ENCODE measurements at regions not wholly inside any gene's neighbourhood (a gene's known extent, or its start where the extent isn't known, plus 50 kb on each side); places are given as distances from the start of the nearest gene placed in this dataset.

DNA sequence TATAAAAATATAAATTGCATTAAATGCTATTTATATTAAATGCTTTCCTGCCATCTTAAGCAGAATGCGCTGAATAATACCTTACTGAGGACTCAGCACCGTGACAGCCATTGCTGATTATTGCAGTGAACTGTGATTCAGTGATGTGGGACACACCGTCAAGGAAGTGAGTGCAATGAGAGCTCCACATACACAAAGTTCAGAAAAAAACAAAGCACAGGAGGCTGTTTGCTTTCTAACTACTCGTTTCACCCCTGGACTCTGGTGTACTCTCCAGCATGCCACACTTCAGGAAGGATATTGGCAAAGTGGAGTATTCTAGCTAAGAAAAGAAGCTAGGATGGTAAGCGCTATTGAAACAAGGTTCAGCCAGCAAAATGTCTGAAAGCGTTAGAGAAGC, 57.4 kb upstream of the CXADR start:
- no peaks in the 10 kb centered on the region for H3K36me3 ChIP-seq (ENCODE audit: insufficient read depth, low read length, poor library complexity, severe bottlenecking)
- no peak overlapping the region for H3K27ac ChIP-seq (ENCODE audit: low read depth, low read length, poor library complexity, severe bottlenecking)
- H3K4me3 ChIP-seq (ENCODE audit: low read depth, low read length, poor library complexity, severe bottlenecking): no peak overlapping the region
- no TSS peak for BruUV-seq (replicated peaks)
- H3K4me1 ChIP-seq (ENCODE audit: insufficient read depth, low read length, poor library complexity, severe bottlenecking): no peaks in the 10 kb centered on the region
- no peak for TF ChIP-seq EZH2 (IDR thresholded peaks at IDR 0.05; ENCODE audit: borderline replicate concordance, low read depth, low read length, poor library complexity, severe bottlenecking)
- TF ChIP-seq, protein P1, sequence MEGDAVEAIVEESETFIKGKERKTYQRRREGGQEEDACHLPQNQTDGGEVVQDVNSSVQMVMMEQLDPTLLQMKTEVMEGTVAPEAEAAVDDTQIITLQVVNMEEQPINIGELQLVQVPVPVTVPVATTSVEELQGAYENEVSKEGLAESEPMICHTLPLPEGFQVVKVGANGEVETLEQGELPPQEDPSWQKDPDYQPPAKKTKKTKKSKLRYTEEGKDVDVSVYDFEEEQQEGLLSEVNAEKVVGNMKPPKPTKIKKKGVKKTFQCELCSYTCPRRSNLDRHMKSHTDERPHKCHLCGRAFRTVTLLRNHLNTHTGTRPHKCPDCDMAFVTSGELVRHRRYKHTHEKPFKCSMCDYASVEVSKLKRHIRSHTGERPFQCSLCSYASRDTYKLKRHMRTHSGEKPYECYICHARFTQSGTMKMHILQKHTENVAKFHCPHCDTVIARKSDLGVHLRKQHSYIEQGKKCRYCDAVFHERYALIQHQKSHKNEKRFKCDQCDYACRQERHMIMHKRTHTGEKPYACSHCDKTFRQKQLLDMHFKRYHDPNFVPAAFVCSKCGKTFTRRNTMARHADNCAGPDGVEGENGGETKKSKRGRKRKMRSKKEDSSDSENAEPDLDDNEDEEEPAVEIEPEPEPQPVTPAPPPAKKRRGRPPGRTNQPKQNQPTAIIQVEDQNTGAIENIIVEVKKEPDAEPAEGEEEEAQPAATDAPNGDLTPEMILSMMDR (conservative IDR thresholded peaks at IDR 0.05; ENCODE audit: low read depth, low read length): no peak
- H3K27me3 ChIP-seq (replicated peaks; ENCODE audit: insufficient read depth, low read depth, low read length, poor library complexity): no peaks in the 10 kb centered on the region
- intact Hi-C loops (cut with micrococcal nuclease; ENCODE audit: unreplicated experiment): loop anchor here (2.0 kb wide), 1 partner anchor 57 kb away; the partner anchor contains the start of gene CXADR
- ChIA-PET CTCF (no interaction called here), POLR2A (ENCODE audit: low non-redundant PET) (no interaction called here)
- H3K9me3 ChIP-seq (ENCODE audit: low read depth, low read length, poor library complexity, severe bottlenecking): no peaks in the 10 kb centered on the region
- DNase-seq (ENCODE audit: low spot score): no peak

DNA sequence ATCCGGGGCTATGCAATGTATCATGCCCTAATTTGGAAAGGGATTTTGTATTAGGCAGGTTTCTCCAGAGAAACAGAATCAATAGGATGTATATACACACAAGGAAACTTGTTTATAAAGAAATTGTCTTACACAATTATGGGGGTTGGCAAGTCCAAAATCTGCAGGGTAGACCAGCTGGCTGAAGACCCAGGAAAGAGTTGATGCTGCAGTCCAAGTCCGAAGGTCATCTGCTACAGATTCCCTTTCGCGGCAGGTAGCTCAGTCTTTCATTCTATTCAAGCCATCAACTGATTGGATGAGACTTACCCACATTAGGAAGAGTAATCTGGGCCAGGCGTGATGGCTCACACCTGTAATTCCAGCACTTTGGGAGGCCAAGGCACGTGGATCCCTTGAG, 54.6 kb upstream of the CXADR start:
- no peak for DNase-seq (ENCODE audit: low spot score)
- TF ChIP-seq, protein P1 (conservative IDR thresholded peaks at IDR 0.05; ENCODE audit: low read depth, low read length): no peak
- Histone ChIP-seq H3K9me3 (ENCODE audit: low read depth, low read length, poor library complexity, severe bottlenecking) (no peaks in the 10 kb centered on the region), H3K27me3 (replicated peaks; ENCODE audit: insufficient read depth, low read depth, low read length, poor library complexity) (no peaks in the 10 kb centered on the region), H3K4me1 (ENCODE audit: insufficient read depth, low read length, poor library complexity, severe bottlenecking) (no peaks in the 10 kb centered on the region), H3K36me3 (ENCODE audit: insufficient read depth, low read length, poor library complexity, severe bottlenecking) (no peaks in the 10 kb centered on the region), H3K4me3 (ENCODE audit: low read depth, low read length, poor library complexity, severe bottlenecking) (no peak overlapping the region), H3K27ac (ENCODE audit: low read depth, low read length, poor library complexity, severe bottlenecking) (no peak overlapping the region)
- no TSS peak for BruUV-seq (replicated peaks)
- CTCF ChIA-PET: no interaction called here
- intact Hi-C loops (cut with micrococcal nuclease; ENCODE audit: unreplicated experiment): no loop called here
- POLR2A ChIA-PET (ENCODE audit: low non-redundant PET): no interaction called here

GRCh38 chr21:17460094-17460493, 52.7 kb upstream of the CXADR start:
- DNase-seq (ENCODE audit: low spot score): no peak
- TF ChIP-seq EZH2 (IDR thresholded peaks at IDR 0.05; ENCODE audit: borderline replicate concordance, low read depth, low read length, poor library complexity, severe bottlenecking): no peak
- TF ChIP-seq, protein P1 (conservative IDR thresholded peaks at IDR 0.05; ENCODE audit: low read depth, low read length): no peak
- intact Hi-C loops (cut with micrococcal nuclease; ENCODE audit: unreplicated experiment): no loop called here
- Histone ChIP-seq H3K4me1 (ENCODE audit: insufficient read depth, low read length, poor library complexity, severe bottlenecking) (no peaks in the 10 kb centered on the region), H3K27me3 (replicated peaks; ENCODE audit: insufficient read depth, low read depth, low read length, poor library complexity) (no peaks in the 10 kb centered on the region), H3K9me3 (ENCODE audit: low read depth, low read length, poor library complexity, severe bottlenecking) (no peaks in the 10 kb centered on the region), H3K4me3 (ENCODE audit: low read depth, low read length, poor library complexity, severe bottlenecking) (no peak overlapping the region), H3K36me3 (ENCODE audit: insufficient read depth, low read length, poor library complexity, severe bottlenecking) (no peaks in the 10 kb centered on the region), H3K27ac (ENCODE audit: low read depth, low read length, poor library complexity, severe bottlenecking) (no peak overlapping the region)
- ChIA-PET POLR2A (ENCODE audit: low non-redundant PET) (no interaction called here), CTCF (no interaction called here)
- BruUV-seq (replicated peaks): no TSS peak

Measured in A673 (cell line).